ENCODE measurements at regions not wholly inside any gene's neighbourhood (a gene's known extent, or its start where the extent isn't known, plus 50 kb on each side); places are given as distances from the start of the nearest gene placed in this dataset.

GRCh38 chr2:145666552-145666951, 1146.6 kb upstream of the ZEB2 start:
- H3K9me3 Mint-ChIP-seq (ENCODE audit: unreplicated experiment) = peaks cover 9% of the 10 kb centered on the region
- H3K4me1 Mint-ChIP-seq (ENCODE audit: unreplicated experiment) = no peaks in the 10 kb centered on the region
- H3K36me3 Mint-ChIP-seq (ENCODE audit: unreplicated experiment) = no peaks in the 10 kb centered on the region
- DNase-seq (ENCODE audit: extremely low spot score, unreplicated experiment) = no peak
- no peaks in the 10 kb centered on the region for H3K27me3 Mint-ChIP-seq (ENCODE audit: unreplicated experiment)
- TF ChIP-seq CTCF (IDR thresholded peaks at IDR 0.05) = no peak
- H3K4me3 Mint-ChIP-seq (ENCODE audit: unreplicated experiment) = no peak overlapping the region
- no peak overlapping the region for H3K27ac Mint-ChIP-seq (ENCODE audit: unreplicated experiment)

DNA sequence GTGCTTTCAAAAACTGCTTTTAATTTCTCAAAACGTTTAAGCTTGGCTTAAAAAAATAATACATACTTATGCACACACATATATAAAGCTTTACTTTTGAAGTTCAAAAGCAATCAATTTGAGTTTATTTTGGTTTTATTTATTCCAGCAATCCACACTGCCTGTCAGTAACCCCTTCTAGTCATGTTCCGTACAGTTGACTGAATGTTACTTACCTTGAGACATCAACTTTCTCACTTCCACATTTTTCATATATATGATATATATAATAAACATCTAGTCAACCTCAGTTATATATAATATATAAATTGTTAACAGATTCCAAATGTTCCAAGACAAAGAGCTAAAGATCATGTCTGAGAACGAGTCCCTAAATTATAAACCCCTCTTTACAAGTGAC, 1137.3 kb upstream of the ZEB2 start:
- TF ChIP-seq CTCF (IDR thresholded peaks at IDR 0.05) = no peak
- H3K36me3 Mint-ChIP-seq (ENCODE audit: unreplicated experiment) = no peaks in the 10 kb centered on the region
- no peak overlapping the region for H3K4me3 Mint-ChIP-seq (ENCODE audit: unreplicated experiment)
- no peaks in the 10 kb centered on the region for H3K9me3 Mint-ChIP-seq (ENCODE audit: unreplicated experiment)
- no peak for DNase-seq (ENCODE audit: extremely low spot score, unreplicated experiment)
- no peak overlapping the region for H3K27ac Mint-ChIP-seq (ENCODE audit: unreplicated experiment)
- no peaks in the 10 kb centered on the region for H3K4me1 Mint-ChIP-seq (ENCODE audit: unreplicated experiment)
- no peaks in the 10 kb centered on the region for H3K27me3 Mint-ChIP-seq (ENCODE audit: unreplicated experiment)

- no peaks in the 10 kb centered on the region for H3K4me1 Mint-ChIP-seq (ENCODE audit: unreplicated experiment)
- no peaks in the 10 kb centered on the region for H3K27me3 Mint-ChIP-seq (ENCODE audit: unreplicated experiment)
- no peak overlapping the region for H3K27ac Mint-ChIP-seq (ENCODE audit: unreplicated experiment)
- no peak for TF ChIP-seq CTCF (IDR thresholded peaks at IDR 0.05)
- no peak overlapping the region for H3K4me3 Mint-ChIP-seq (ENCODE audit: unreplicated experiment)
- H3K9me3 Mint-ChIP-seq (ENCODE audit: unreplicated experiment) = peaks cover 4% of the 10 kb centered on the region
- no peak for DNase-seq (ENCODE audit: extremely low spot score, unreplicated experiment)
- H3K36me3 Mint-ChIP-seq (ENCODE audit: unreplicated experiment) = no peaks in the 10 kb centered on the region
Measured at GRCh38 chr2:145655165-145655765, 1135.3 kb upstream of the ZEB2 start.

DNA sequence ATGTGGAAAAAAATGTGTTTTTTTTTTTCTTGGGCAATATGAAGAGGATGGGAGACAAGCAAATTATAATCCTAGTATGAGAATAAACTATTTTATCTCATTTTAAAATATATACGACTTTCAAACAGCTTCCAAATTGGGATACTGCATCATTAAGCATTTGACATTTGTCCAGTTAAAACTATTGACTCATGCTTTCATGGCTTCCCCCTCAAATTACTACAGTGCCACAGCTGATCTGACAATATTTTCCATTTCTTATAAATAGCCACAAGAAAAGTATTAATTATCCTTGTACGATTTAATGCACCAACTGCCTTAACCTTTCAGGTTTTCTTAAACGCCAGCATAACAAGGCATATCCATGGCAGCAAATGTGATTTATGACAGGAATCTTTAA, 1134.8 kb upstream of the ZEB2 start:
- Mint-ChIP-seq H3K4me3 (ENCODE audit: unreplicated experiment) (no peak overlapping the region), H3K27ac (ENCODE audit: unreplicated experiment) (no peak overlapping the region), H3K27me3 (ENCODE audit: unreplicated experiment) (no peaks in the 10 kb centered on the region), H3K9me3 (ENCODE audit: unreplicated experiment) (peaks cover 8% of the 10 kb centered on the region), H3K4me1 (ENCODE audit: unreplicated experiment) (no peaks in the 10 kb centered on the region), H3K36me3 (ENCODE audit: unreplicated experiment) (no peaks in the 10 kb centered on the region)
- no peak for DNase-seq (ENCODE audit: extremely low spot score, unreplicated experiment)
- TF ChIP-seq CTCF (IDR thresholded peaks at IDR 0.05) = no peak

GRCh38 chr2:145654156-145654555, 1134.2 kb upstream of the ZEB2 start:
- Mint-ChIP-seq H3K4me1 (ENCODE audit: unreplicated experiment) (peaks cover 1% of the 10 kb centered on the region), H3K27me3 (ENCODE audit: unreplicated experiment) (no peaks in the 10 kb centered on the region), H3K36me3 (ENCODE audit: unreplicated experiment) (no peaks in the 10 kb centered on the region), H3K27ac (ENCODE audit: unreplicated experiment) (no peak overlapping the region), H3K9me3 (ENCODE audit: unreplicated experiment) (peaks cover 8% of the 10 kb centered on the region), H3K4me3 (ENCODE audit: unreplicated experiment) (no peak overlapping the region)
- no peak for TF ChIP-seq CTCF (IDR thresholded peaks at IDR 0.05)
- no peak for DNase-seq (ENCODE audit: extremely low spot score, unreplicated experiment)

Measured in osteocyte (in vitro differentiated cells).